Endothelial cell of umbilical vein (primary cell): ENCODE measurements at regions not wholly inside any gene's neighbourhood (a gene's known extent, or its start where the extent isn't known, plus 50 kb on each side); places are given as distances from the start of the nearest gene placed in this dataset.

ENCODE experiments used
- BruUV-seq: library from RNA; stranded (reverse); fragments of 400-500 nt; replicated peaks from 2 replicates; lab custom pipeline; 2021; lab: Mats Ljungman, UMichigan
- CTCF ChIA-PET: fragments of 300-600, 350-600 bp; sonication (Branson Sonifier 250); formaldehyde crosslinking; loops from one replicate; lab custom pipeline; 2021; ENCODE audit warnings: antibody characterized with exemption, inconsistent platforms; lab: Charles Lee
- POLR2A ChIA-PET: fragments of 300-600, 350-600 bp; sonication (Branson Sonifier 250); formaldehyde crosslinking; loops from one replicate; lab custom pipeline; 2021; ENCODE audit warnings: antibody characterized with exemption, inconsistent platforms; lab: Charles Lee
- DNase-seq: peaks from one replicate; pipeline ENCODE4 v3.0.0-alpha.2; 2011; ENCODE audit warnings: low read depth, low spot score
- FAIRE-seq: peaks from 2 replicates; lab custom pipeline; 2011; peaks lifted over from hg19 to GRCh38; lab: Jason Lieb, UNC
- H2AFZ ChIP-seq: 2 replicates; pipeline ENCODE4 v1.6.0; 2012; ENCODE audit warnings: low read depth, low read length, control low read depth, inconsistent platforms
- H3K27ac ChIP-seq: 2 replicates; pipeline ENCODE4 v1.5.1; 2011; ENCODE audit warnings: low read depth, mild to moderate bottlenecking, control low read depth, low read length, moderate library complexity; ENCODE audit not compliant: insufficient read depth
- H3K27me3 ChIP-seq, 2 experiments: 2 replicates each; pipeline versions ENCODE4 v1.6.0 to v1.6.1; 2011; ENCODE audit warnings: low read length in 2 of 2, mixed read lengths in 1 of 2; ENCODE audit not compliant: control insufficient read depth in 2 of 2, insufficient read depth in 2 of 2
- H3K36me3 ChIP-seq, 2 experiments: 2 replicates in 1 of 2; 3 replicates in 1 of 2; pipeline ENCODE4 v1.5.1; 2011; ENCODE audit warnings: low read length in 2 of 2, mild to moderate bottlenecking in 1 of 2, moderate library complexity in 1 of 2; ENCODE audit not compliant: control insufficient read depth in 2 of 2, insufficient read depth in 2 of 2; ENCODE audit errors: extremely low read depth in 1 of 2
- H3K4me1 ChIP-seq: 3 replicates; pipeline ENCODE4 v1.5.1; 2011; ENCODE audit warnings: mild to moderate bottlenecking, low read length; ENCODE audit not compliant: control insufficient read depth, insufficient read depth; ENCODE audit errors: extremely low read depth
- H3K4me2 ChIP-seq: 2 replicates; pipeline ENCODE4 v1.6.1; 2011; ENCODE audit warnings: low read length, control low read depth, mixed read lengths; ENCODE audit not compliant: insufficient read depth
- H3K4me3 ChIP-seq, 3 experiments: fragments of 200-600 bp in 1 of 3; sonication (generic), shearing (Covaris generic) in 1 of 3; replicated peaks in 1 of 3; 2 replicates each; pipeline ENCODE4 v1.5.1; 2011 to 2016; ENCODE audit warnings: control low read depth in 3 of 3, low read length in 3 of 3, mild to moderate bottlenecking in 2 of 3, inconsistent platforms in 1 of 3, low read depth in 1 of 3, moderate library complexity in 1 of 3; ENCODE audit not compliant: insufficient read depth in 1 of 3
- H3K79me2 ChIP-seq: 2 replicates; pipeline ENCODE4 v1.6.0; 2012; ENCODE audit warnings: low read length, inconsistent platforms; ENCODE audit not compliant: control insufficient read depth, insufficient read depth
- H3K9ac ChIP-seq: replicated peaks from 2 replicates; pipeline ENCODE3; 2011; ENCODE audit warnings: low read length, control low read depth; ENCODE audit not compliant: insufficient read depth; ENCODE audit errors: extremely low read depth
- H3K9me1 ChIP-seq: replicated peaks from 3 replicates; pipeline ENCODE4 v1.6.0; 2011; ENCODE audit warnings: mild to moderate bottlenecking, low read length; ENCODE audit not compliant: control insufficient read depth, insufficient read depth; ENCODE audit errors: extremely low read depth
- H3K9me3 ChIP-seq: replicated peaks from 2 replicates; pipeline ENCODE4 v1.5.1; 2012; ENCODE audit warnings: low read length, inconsistent platforms; ENCODE audit not compliant: control insufficient read depth, insufficient read depth
- H4K20me1 ChIP-seq: replicated peaks from 2 replicates; pipeline ENCODE3; 2011; ENCODE audit warnings: mild to moderate bottlenecking, low read length; ENCODE audit not compliant: control insufficient read depth, insufficient read depth; ENCODE audit errors: extremely low read depth
- CTCF ChIP-seq, 2 donors: IDR thresholded peaks; 1 replicate in 1 of 2; 2 replicates in 1 of 2; pipeline ENCODE4 v1.5.1; 2011; ENCODE audit warnings: low read length in 2 of 2, mild to moderate bottlenecking in 2 of 2, moderate library complexity in 2 of 2, control low read depth in 1 of 2, inconsistent platforms in 1 of 2, low read depth in 1 of 2; ENCODE audit not compliant: insufficient read depth in 1 of 2; ENCODE audit errors: extremely low read depth in 1 of 2
- FOS ChIP-seq: IDR thresholded peaks from 2 replicates; pipeline ENCODE4 v1.6.1; 2011; ENCODE audit warnings: mild to moderate bottlenecking, low read length, moderate library complexity, borderline replicate concordance; ENCODE audit not compliant: insufficient read depth
- MAX ChIP-seq: IDR thresholded peaks from 2 replicates; pipeline ENCODE4 v1.6.1; 2011; ENCODE audit not compliant: insufficient read depth, insufficient read length
- MYC ChIP-seq: IDR thresholded peaks from one replicate; pipeline ENCODE4 v1.6.1; 2011; ENCODE audit warnings: mild to moderate bottlenecking, low read depth, low read length
- POLR2A ChIP-seq: IDR thresholded peaks from 2 replicates; pipeline ENCODE4 v1.6.1; 2012; ENCODE audit warnings: low read depth, mild to moderate bottlenecking, control low read depth, low read length
- POLR2AphosphoS5 ChIP-seq: IDR thresholded peaks from 2 replicates; pipeline ENCODE4 v1.6.1; 2012; ENCODE audit warnings: low read depth, mild to moderate bottlenecking, control low read depth, low read length, moderate library complexity; ENCODE audit not compliant: insufficient read depth
- dilution Hi-C: fragments of 300-500 bp; cut with MboI; formaldehyde crosslinking; loops from one replicate; pipeline ENCODE4 v1.15.0; 2019; ENCODE audit warnings: low sequenced_read_pairs; ENCODE audit not compliant: extremely low pct_ligation_motif_present
- intact Hi-C: fragments of 100-400 bp; cut with micrococcal nuclease; formaldehyde crosslinking; loops from one replicate; pipeline ENCODE4 v1.10.0; 2022

- no TSS peak for BruUV-seq
- no peaks in the 10 kb centered on the region for H3K36me3 ChIP-seq
- no peak overlapping the region for H3K27ac ChIP-seq
- H3K4me3 ChIP-seq = no peak overlapping the region
- H3K79me2 ChIP-seq = no peaks in the 10 kb centered on the region
- no peak overlapping the region for H3K9ac ChIP-seq
- no peaks in the 10 kb centered on the region for H4K20me1 ChIP-seq
- FAIRE-seq (no peak), DNase-seq (no peak)
- no peak overlapping the region for H3K4me2 ChIP-seq
- intact Hi-C loops (no loop called here), dilution Hi-C loops (no loop called here)
- no peaks in the 10 kb centered on the region for H3K27me3 ChIP-seq
- ChIA-PET POLR2A (no interaction called here), CTCF (interaction anchor here (1.0 to 1.5 kb wide), 2 partner anchors 12 to 65 kb away, joined by 3 read pairs; no protein-coding TSS in a partner anchor)
- H2AFZ ChIP-seq = no peak overlapping the region
- no peak for TF ChIP-seq MYC
- no peak for TF ChIP-seq MAX
- no peak for TF ChIP-seq POLR2A
- no peak for TF ChIP-seq POLR2AphosphoS5
- no peak for TF ChIP-seq CTCF (IDR thresholded peaks at IDR 0.05; ENCODE audit: extremely low read depth in 1 of 2, insufficient read depth in 1 of 2, low read depth in 1 of 2, low read length in 2 of 2)
- TF ChIP-seq FOS = no peak
- no peaks in the 10 kb centered on the region for H3K9me3 ChIP-seq
- H3K4me1 ChIP-seq = peaks cover 4% of the 10 kb centered on the region
- peaks cover 2% of the 10 kb centered on the region for H3K9me1 ChIP-seq
Observed at GRCh38 chr6:21348146-21348503, 245.4 kb upstream of the SOX4 start.
